Epithelial cell of proximal tubule (primary cell): ENCODE measurements at regions not wholly inside any gene's neighbourhood (a gene's known extent, or its start where the extent isn't known, plus 50 kb on each side); places are given as distances from the start of the nearest gene placed in this dataset.
A peak's percentile ranks its signal among the peaks of the same experiment; 100 is the strongest.
"Not testable (repeated sequence)": the region's sequence is repeated elsewhere in the genome, so short reads cannot be mapped to it uniquely, and the experiment has no call there.

Source experiments
- DNase-seq: peaks from one replicate; pipeline ENCODE4 v3.0.0-alpha.2; 2011; ENCODE audit warnings: low read depth
- H3K4me3 ChIP-seq: 2 replicates; pipeline ENCODE4 v1.5.1; 2011; ENCODE audit warnings: low read depth, mild to moderate bottlenecking, low read length
- CTCF ChIP-seq: conservative IDR thresholded peaks from 2 replicates; pipeline ENCODE4 v1.5.1; 2012; ENCODE audit warnings: low read depth, mild to moderate bottlenecking, low read length

GRCh38 chr14:34381304-34381703 lies 80.7 kb downstream of the SPTSSA start:
- not testable (repeated sequence) for H3K4me3 ChIP-seq, DNase-seq

- H3K4me3 ChIP-seq = no peak overlapping the region
- TF ChIP-seq CTCF = no peak
Observed at GRCh38 chr14:34380471-34380845, 81.6 kb downstream of the SPTSSA start.

GRCh38 chr14:34379816-34380470 lies 82.1 kb downstream of the SPTSSA start:
- no peak for TF ChIP-seq CTCF
- no peak for DNase-seq

More at GRCh38 chr14:34380471-34380845, 81.6 kb downstream of the SPTSSA start:
- DNase-seq = no peak

GRCh38 chr14:34376649-34377267 lies 85.3 kb downstream of the SPTSSA start:
- no peak for TF ChIP-seq CTCF
- no peak overlapping the region for H3K4me3 ChIP-seq
- no peak for DNase-seq

More at GRCh38 chr14:34379816-34380470, 82.1 kb downstream of the SPTSSA start:
- H3K4me3 ChIP-seq = no peak overlapping the region

GRCh38 chr14:34374998-34375740 lies 86.9 kb downstream of the SPTSSA start:
- no peak overlapping the region for H3K4me3 ChIP-seq
- no peak for TF ChIP-seq CTCF
- peak; percentile 39 for DNase-seq

- no peak overlapping the region for H3K4me3 ChIP-seq
- DNase-seq = no peak
- TF ChIP-seq CTCF = no peak
Observed at GRCh38 chr14:34373191-34373590, 88.8 kb downstream of the SPTSSA start.

GRCh38 chr14:34372786-34373185 lies 89.3 kb downstream of the SPTSSA start:
- DNase-seq = no peak
- no peak overlapping the region for H3K4me3 ChIP-seq

More at GRCh38 chr14:34372786-34373185, 89.3 kb downstream of the SPTSSA start:
- TF ChIP-seq CTCF = no peak
